Glomerular visceral epithelial cell (primary cell): ENCODE measurements at regions not wholly inside any gene's neighbourhood (a gene's known extent, or its start where the extent isn't known, plus 50 kb on each side); places are given as distances from the start of the nearest gene placed in this dataset.

ENCODE experiments used
- DNase-seq: peaks from one replicate; pipeline ENCODE4 v3.0.0-alpha.2; 2016; ENCODE audit errors: extremely low spot score

- peak; percentile 44 for DNase-seq
These were observed 315.3 kb upstream of the UBE2E2 start for GRCh38 chr3:22887664-22888291.

GRCh38 chr3:22893101-22893500, 310.0 kb upstream of the UBE2E2 start:
- DNase-seq, result no peak

- no peak for DNase-seq
These were observed 309.3 kb upstream of the UBE2E2 start for GRCh38 chr3:22893644-22894325.

- no peak for DNase-seq
These were observed 308.3 kb upstream of the UBE2E2 start for GRCh38 chr3:22894865-22895264.

- DNase-seq, result no peak
These were observed 307.5 kb upstream of the UBE2E2 start for GRCh38 chr3:22895671-22896070.

- DNase-seq, result no peak
These were observed 304.6 kb upstream of the UBE2E2 start for GRCh38 chr3:22898558-22898957.

GRCh38 chr3:22899441-22899840, 303.7 kb upstream of the UBE2E2 start:
- DNase-seq, result no peak

GRCh38 chr3:22900296-22900695, 302.8 kb upstream of the UBE2E2 start:
- no peak for DNase-seq

- no peak for DNase-seq
These were observed 301.4 kb upstream of the UBE2E2 start for GRCh38 chr3:22901684-22902083.

- peak; percentile 12 for DNase-seq
These were observed 295.9 kb upstream of the UBE2E2 start for GRCh38 chr3:22907161-22907780.

- DNase-seq, result peak; percentile 23
These were observed 295.3 kb upstream of the UBE2E2 start for GRCh38 chr3:22907796-22908195.

- DNase-seq, result no peak
These were observed 294.1 kb upstream of the UBE2E2 start for GRCh38 chr3:22908989-22909507.

- DNase-seq, result no peak
These were observed 286.2 kb upstream of the UBE2E2 start for GRCh38 chr3:22916933-22917332.

- no peak for DNase-seq
These were observed 283.1 kb upstream of the UBE2E2 start for GRCh38 chr3:22920006-22920405.

GRCh38 chr3:22922317-22922716, 280.8 kb upstream of the UBE2E2 start:
- peak; percentile 2 for DNase-seq

GRCh38 chr3:22923711-22924110, 279.4 kb upstream of the UBE2E2 start:
- no peak for DNase-seq

GRCh38 chr3:22928216-22929110, 274.7 kb upstream of the UBE2E2 start:
- DNase-seq, result no peak

- no peak for DNase-seq
These were observed 269.9 kb upstream of the UBE2E2 start for GRCh38 chr3:22933051-22933840.

- DNase-seq, result no peak
These were observed 269.3 kb upstream of the UBE2E2 start for GRCh38 chr3:22933841-22934116.

GRCh38 chr3:22935040-22935439, 268.1 kb upstream of the UBE2E2 start:
- no peak for DNase-seq

GRCh38 chr3:22937536-22937935, 265.6 kb upstream of the UBE2E2 start:
- no peak for DNase-seq
